ENCODE measurements at regions not wholly inside any gene's neighbourhood (a gene's known extent, or its start where the extent isn't known, plus 50 kb on each side); places are given as distances from the start of the nearest gene placed in this dataset.
A peak's percentile ranks its signal among the peaks of the same experiment; 100 is the strongest.

DNA sequence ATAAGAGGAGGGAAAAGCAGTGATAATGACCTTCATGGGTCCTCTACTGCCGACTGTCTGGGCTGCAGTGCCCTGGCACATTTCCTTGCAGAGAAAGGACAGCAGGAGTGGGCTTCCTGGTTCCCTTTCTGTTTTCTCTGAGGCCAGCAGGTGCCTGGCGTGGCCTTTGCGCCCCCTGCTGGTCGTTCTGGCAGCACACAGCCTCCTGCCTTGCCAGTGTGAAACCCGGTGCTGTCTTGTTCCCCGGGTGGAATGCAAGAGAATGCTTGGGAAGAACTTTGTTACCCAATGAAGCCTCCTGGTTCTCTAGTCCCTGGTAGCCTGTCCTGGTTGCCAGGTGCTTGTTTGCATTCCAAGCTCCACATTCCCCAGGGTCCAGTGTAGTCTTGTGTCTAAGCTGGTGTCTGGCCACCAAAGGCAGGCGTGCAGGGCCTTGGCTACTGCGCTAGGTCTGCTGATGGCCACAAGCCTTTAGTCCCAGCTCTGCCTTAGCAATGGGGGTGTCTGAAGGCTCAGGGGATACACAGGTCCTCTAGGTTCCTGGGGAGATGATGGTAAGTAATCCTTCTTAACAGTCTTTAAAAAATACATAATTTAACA lies 1392.4 kb upstream of the TMEM132C start:
- no peaks in the 10 kb centered on the region for H3K4me1 ChIP-seq (replicated peaks in 1 of 2)
- peak; percentile 39 to 72 (median 55) for DNase-seq
- H3K27ac ChIP-seq = no peak overlapping the region
- no peak for TF ChIP-seq POLR2A (IDR thresholded peaks at IDR 0.05)
- TF ChIP-seq, protein P1, sequence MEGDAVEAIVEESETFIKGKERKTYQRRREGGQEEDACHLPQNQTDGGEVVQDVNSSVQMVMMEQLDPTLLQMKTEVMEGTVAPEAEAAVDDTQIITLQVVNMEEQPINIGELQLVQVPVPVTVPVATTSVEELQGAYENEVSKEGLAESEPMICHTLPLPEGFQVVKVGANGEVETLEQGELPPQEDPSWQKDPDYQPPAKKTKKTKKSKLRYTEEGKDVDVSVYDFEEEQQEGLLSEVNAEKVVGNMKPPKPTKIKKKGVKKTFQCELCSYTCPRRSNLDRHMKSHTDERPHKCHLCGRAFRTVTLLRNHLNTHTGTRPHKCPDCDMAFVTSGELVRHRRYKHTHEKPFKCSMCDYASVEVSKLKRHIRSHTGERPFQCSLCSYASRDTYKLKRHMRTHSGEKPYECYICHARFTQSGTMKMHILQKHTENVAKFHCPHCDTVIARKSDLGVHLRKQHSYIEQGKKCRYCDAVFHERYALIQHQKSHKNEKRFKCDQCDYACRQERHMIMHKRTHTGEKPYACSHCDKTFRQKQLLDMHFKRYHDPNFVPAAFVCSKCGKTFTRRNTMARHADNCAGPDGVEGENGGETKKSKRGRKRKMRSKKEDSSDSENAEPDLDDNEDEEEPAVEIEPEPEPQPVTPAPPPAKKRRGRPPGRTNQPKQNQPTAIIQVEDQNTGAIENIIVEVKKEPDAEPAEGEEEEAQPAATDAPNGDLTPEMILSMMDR (IDR thresholded peaks at IDR 0.05) = peak; percentile 52 to 83 (median 73)
- H3K9me3 ChIP-seq (replicated peaks in 1 of 3) = no peaks in the 10 kb centered on the region
- no peak overlapping the region for H3K4me3 ChIP-seq
- no peaks in the 10 kb centered on the region for H3K27me3 ChIP-seq
- WGBS, 4 donors = 29 to 37% (median 32%) methylated on average over 7 to 8 of the region's 8 CpGs
- no peaks in the 10 kb centered on the region for H3K36me3 ChIP-seq (replicated peaks in 1 of 2)
- intact Hi-C loops (cut with DNase I) = loop anchor here in 1 of 2 donors (5.0 kb wide), 1 partner anchor 1692 kb away; no protein-coding TSS in a partner anchor

- H3K36me3 ChIP-seq (replicated peaks in 1 of 2) = no peaks in the 10 kb centered on the region
- no peak for DNase-seq
- intact Hi-C loops (cut with DNase I) = no loop called here
- no peak overlapping the region for H3K27ac ChIP-seq
- H3K27me3 ChIP-seq = no peaks in the 10 kb centered on the region
- no peak for TF ChIP-seq POLR2A (IDR thresholded peaks at IDR 0.05)
- TF ChIP-seq, protein P1 (IDR thresholded peaks at IDR 0.05) = no peak
- no peaks in the 10 kb centered on the region for H3K9me3 ChIP-seq (replicated peaks in 1 of 3)
- H3K4me3 ChIP-seq = no peak overlapping the region
- no peaks in the 10 kb centered on the region for H3K4me1 ChIP-seq (replicated peaks in 1 of 2)
- WGBS, 4 donors = 59 to 63% (median 61%) methylated on average over 2 of the region's 2 CpGs
These were observed 1387.1 kb upstream of the TMEM132C start for GRCh38 chr12:126879842-126880241.

DNA sequence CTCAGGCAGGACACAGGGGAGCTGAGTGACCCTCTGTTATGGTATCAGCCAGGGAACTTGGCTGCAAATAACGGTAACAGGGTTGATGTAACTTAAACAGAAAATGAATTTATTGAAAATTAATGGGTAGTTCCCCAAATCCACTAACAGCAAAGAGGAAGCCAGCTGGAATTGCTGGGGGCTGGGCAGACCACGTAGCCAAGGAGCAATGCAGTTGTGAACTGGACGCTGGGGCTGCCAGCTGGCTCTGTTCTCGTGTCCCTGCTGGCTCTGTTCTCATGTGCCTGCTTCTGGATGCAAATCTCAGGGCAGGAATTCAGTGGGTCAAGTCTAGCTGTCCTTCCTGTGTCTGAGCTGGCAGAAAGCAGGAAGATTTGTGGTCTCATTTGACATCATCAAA lies 1383.3 kb upstream of the TMEM132C start:
- Histone ChIP-seq H3K27ac (no peak overlapping the region), H3K4me3 (no peak overlapping the region), H3K27me3 (no peaks in the 10 kb centered on the region), H3K9me3 (replicated peaks in 1 of 3) (no peaks in the 10 kb centered on the region), H3K4me1 (replicated peaks in 1 of 2) (no peaks in the 10 kb centered on the region), H3K36me3 (replicated peaks in 1 of 2) (no peaks in the 10 kb centered on the region)
- TF ChIP-seq POLR2A (IDR thresholded peaks at IDR 0.05) = no peak
- TF ChIP-seq, protein P1 (IDR thresholded peaks at IDR 0.05) = no peak
- 8 to 22% (median 11%) methylated on average over 4 of the region's 4 CpGs for WGBS, 4 donors
- intact Hi-C loops (cut with DNase I) = no loop called here
- no peak for DNase-seq

- TF ChIP-seq, protein P1 (IDR thresholded peaks at IDR 0.05) = no peak
- TF ChIP-seq POLR2A (IDR thresholded peaks at IDR 0.05) = no peak
- H3K27me3 ChIP-seq = no peaks in the 10 kb centered on the region
- H3K9me3 ChIP-seq (replicated peaks in 1 of 3) = no peaks in the 10 kb centered on the region
- H3K36me3 ChIP-seq (replicated peaks in 1 of 2) = no peaks in the 10 kb centered on the region
- intact Hi-C loops (cut with DNase I) = no loop called here
- no peak overlapping the region for H3K4me3 ChIP-seq
- H3K27ac ChIP-seq = no peak overlapping the region
- no peak for DNase-seq
- 75 to 86% (median 81%) methylated on average over 4 of the region's 4 CpGs for WGBS, 4 donors
- no peaks in the 10 kb centered on the region for H3K4me1 ChIP-seq (replicated peaks in 1 of 2)
These were observed 1377.5 kb upstream of the TMEM132C start for GRCh38 chr12:126889501-126889900.

Measured in adrenal gland (tissue), 9 donors.